Osteocyte (in vitro differentiated cells): ENCODE measurements at regions not wholly inside any gene's neighbourhood (a gene's known extent, or its start where the extent isn't known, plus 50 kb on each side); places are given as distances from the start of the nearest gene placed in this dataset.

Experiments
- DNase-seq: peaks from one replicate; pipeline ENCODE4 v3.0.0; 2021; ENCODE audit warnings: mixed read lengths; ENCODE audit not compliant: unreplicated experiment; ENCODE audit errors: extremely low spot score
- H3K27ac Mint-ChIP-seq: one replicate; pipeline ENCODE4 v1.8.0; 2021; ENCODE audit warnings: mild to moderate bottlenecking, mixed read lengths; ENCODE audit not compliant: unreplicated experiment
- H3K27me3 Mint-ChIP-seq: one replicate; pipeline ENCODE4 v1.8.0; 2021; ENCODE audit warnings: mixed read lengths; ENCODE audit not compliant: unreplicated experiment
- H3K36me3 Mint-ChIP-seq: one replicate; pipeline ENCODE4 v1.8.0; 2021; ENCODE audit warnings: mixed read lengths; ENCODE audit not compliant: unreplicated experiment
- H3K4me1 Mint-ChIP-seq: one replicate; pipeline ENCODE4 v1.8.0; 2021; ENCODE audit warnings: mixed read lengths; ENCODE audit not compliant: unreplicated experiment
- H3K4me3 Mint-ChIP-seq: one replicate; pipeline ENCODE4 v1.8.0; 2021; ENCODE audit warnings: mild to moderate bottlenecking, moderate library complexity, mixed read lengths; ENCODE audit not compliant: unreplicated experiment
- H3K9me3 Mint-ChIP-seq: one replicate; pipeline ENCODE4 v1.8.0; 2021; ENCODE audit warnings: mixed read lengths; ENCODE audit not compliant: unreplicated experiment
- CTCF ChIP-seq: fragments of 200-600 bp; sonication (generic); IDR thresholded peaks from 2 replicates; pipeline ENCODE4 v1.5.0; 2021; ENCODE audit warnings: antibody characterized with exemption, mild to moderate bottlenecking, moderate library complexity

DNA sequence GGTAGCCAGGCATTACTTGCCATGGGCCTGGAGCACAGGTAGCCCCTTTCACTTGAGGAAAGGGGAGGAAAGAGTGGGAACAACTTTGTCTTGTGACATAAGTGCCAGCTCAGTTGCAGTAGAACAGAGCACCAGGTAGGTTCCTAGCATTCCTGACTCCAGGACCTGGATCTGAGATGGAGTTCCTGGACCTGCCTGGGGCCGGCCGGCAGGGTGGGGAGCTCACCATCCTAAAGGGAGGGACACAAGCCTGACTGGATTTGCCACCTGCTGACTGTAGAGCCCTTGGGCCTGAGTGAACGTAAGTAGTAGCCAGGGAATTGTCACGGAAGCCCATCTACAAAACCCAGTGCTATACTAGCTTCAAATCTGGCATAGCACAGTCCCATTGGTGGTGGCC lies 653.3 kb upstream of the CDH6 start:
- DNase-seq: no peak
- Mint-ChIP-seq H3K4me1 (peaks cover 10% of the 10 kb centered on the region), H3K27me3 (no peaks in the 10 kb centered on the region), H3K4me3 (no peak overlapping the region), H3K27ac (no peak overlapping the region), H3K36me3 (peaks cover 13% of the 10 kb centered on the region), H3K9me3 (peaks cover 36% of the 10 kb centered on the region)
- TF ChIP-seq CTCF: no peak

GRCh38 chr5:30539004-30539634 lies 654.4 kb upstream of the CDH6 start:
- TF ChIP-seq CTCF: no peak
- Mint-ChIP-seq H3K4me3 (no peak overlapping the region), H3K36me3 (peaks cover 13% of the 10 kb centered on the region), H3K27me3 (no peaks in the 10 kb centered on the region), H3K9me3 (peaks cover 38% of the 10 kb centered on the region), H3K27ac (no peak overlapping the region), H3K4me1 (peaks cover 7% of the 10 kb centered on the region)
- DNase-seq: no peak

GRCh38 chr5:30525353-30525752 lies 668.1 kb upstream of the CDH6 start:
- peaks cover 6% of the 10 kb centered on the region for H3K9me3 Mint-ChIP-seq
- H3K27ac Mint-ChIP-seq: no peak overlapping the region
- H3K27me3 Mint-ChIP-seq: no peaks in the 10 kb centered on the region
- H3K4me3 Mint-ChIP-seq: no peak overlapping the region
- DNase-seq: no peak
- no peak for TF ChIP-seq CTCF
- peaks cover 2% of the 10 kb centered on the region for H3K36me3 Mint-ChIP-seq
- peaks cover 17% of the 10 kb centered on the region for H3K4me1 Mint-ChIP-seq

DNA sequence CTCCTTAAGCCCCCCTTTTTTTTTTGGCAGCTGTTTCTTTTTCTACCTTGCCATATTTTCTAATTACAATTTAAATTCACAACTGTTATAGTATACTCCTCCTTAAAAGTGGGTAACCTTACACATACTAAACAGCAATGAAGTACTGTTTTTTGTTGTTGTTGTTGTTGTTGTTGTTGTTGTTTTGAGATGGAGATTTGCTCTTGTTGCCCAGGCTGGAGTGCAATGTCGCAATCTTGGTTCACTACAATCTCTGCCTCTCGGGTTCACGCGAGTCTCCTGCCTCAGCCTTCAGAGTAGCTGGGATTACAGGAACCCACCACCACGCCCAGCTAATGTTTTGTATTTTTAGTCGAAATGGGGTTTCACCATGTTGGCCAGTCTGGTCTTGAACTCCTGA lies 669.1 kb upstream of the CDH6 start:
- DNase-seq: no peak
- no peak overlapping the region for H3K4me3 Mint-ChIP-seq
- H3K36me3 Mint-ChIP-seq: peaks cover 2% of the 10 kb centered on the region
- peaks cover 6% of the 10 kb centered on the region for H3K9me3 Mint-ChIP-seq
- H3K27me3 Mint-ChIP-seq: no peaks in the 10 kb centered on the region
- peaks cover 17% of the 10 kb centered on the region for H3K4me1 Mint-ChIP-seq
- TF ChIP-seq CTCF: no peak
- no peak overlapping the region for H3K27ac Mint-ChIP-seq

DNA sequence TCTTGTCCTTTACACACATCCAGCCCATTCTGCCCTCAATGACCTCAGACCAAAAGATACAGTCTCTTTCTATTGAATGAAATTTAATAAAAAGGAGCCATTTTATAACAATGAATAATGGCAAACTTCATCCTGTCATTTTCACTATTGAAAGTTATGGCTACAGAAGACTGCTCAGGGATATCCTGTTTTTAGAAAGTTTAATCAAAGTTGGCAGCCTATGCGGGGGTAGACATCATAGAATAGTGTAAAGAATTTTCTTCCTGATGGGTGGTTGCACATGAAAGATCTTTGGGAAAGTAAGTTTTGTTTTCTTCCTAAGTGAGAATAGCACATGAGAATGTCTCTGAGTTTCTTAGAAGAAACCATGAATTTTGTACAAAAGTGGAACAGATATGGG lies 670.4 kb upstream of the CDH6 start:
- no peaks in the 10 kb centered on the region for H3K36me3 Mint-ChIP-seq
- H3K9me3 Mint-ChIP-seq: peaks cover 6% of the 10 kb centered on the region
- no peak for TF ChIP-seq CTCF
- H3K4me3 Mint-ChIP-seq: no peak overlapping the region
- H3K27ac Mint-ChIP-seq: no peak overlapping the region
- no peak for DNase-seq
- no peaks in the 10 kb centered on the region for H3K27me3 Mint-ChIP-seq
- H3K4me1 Mint-ChIP-seq: peaks cover 17% of the 10 kb centered on the region
